WTC11 (cell line): ENCODE measurements at regions not wholly inside any gene's neighbourhood (a gene's known extent, or its start where the extent isn't known, plus 50 kb on each side); places are given as distances from the start of the nearest gene placed in this dataset.

Experiments used
- CTCF ChIP-seq: fragments of 200-600 bp; IDR thresholded peaks from 2 replicates; pipeline ENCODE4 v1.8.0; 2022; ENCODE audit warnings: antibody characterized with exemption
- ELF4 ChIP-seq: sonication (generic); formaldehyde crosslinking; IDR thresholded peaks from 2 replicates; pipeline ENCODE4 v1.8.1; 2022; ENCODE audit warnings: low read depth, mild to moderate bottlenecking, moderate library complexity, missing genetic modification reagents
- PREB ChIP-seq: sonication (generic); formaldehyde crosslinking; IDR thresholded peaks from 2 replicates; pipeline ENCODE4 v1.8.1; 2022; ENCODE audit warnings: mild to moderate bottlenecking, missing genetic modification reagents, moderate library complexity, borderline replicate concordance
- TEAD4 ChIP-seq: sonication (generic); formaldehyde crosslinking; IDR thresholded peaks from 2 replicates; pipeline ENCODE4 v1.8.0; 2022; ENCODE audit warnings: mild to moderate bottlenecking, missing genetic modification reagents

- TF ChIP-seq CTCF (no peak), ELF4 (CRISPR knock-in tag) (no peak), PREB (CRISPR knock-in tag) (no peak), TEAD4 (CRISPR knock-in tag) (no peak)
Measured at GRCh38 chr11:34830035-34830434, 86.1 kb downstream of the APIP start.
